GM10266 (cell line): ENCODE measurements at regions not wholly inside any gene's neighbourhood (a gene's known extent, or its start where the extent isn't known, plus 50 kb on each side); places are given as distances from the start of the nearest gene placed in this dataset.

ENCODE experiments used
- DNase-seq: peaks from one replicate; pipeline ENCODE4 v3.0.0; 2012; ENCODE audit errors: extremely low spot score
- CTCF ChIP-seq: IDR thresholded peaks from 2 replicates; pipeline ENCODE4 v1.5.1; 2012; ENCODE audit warnings: mild to moderate bottlenecking, low read depth; ENCODE audit not compliant: control insufficient read depth, insufficient read depth; ENCODE audit errors: missing control alignments

DNA sequence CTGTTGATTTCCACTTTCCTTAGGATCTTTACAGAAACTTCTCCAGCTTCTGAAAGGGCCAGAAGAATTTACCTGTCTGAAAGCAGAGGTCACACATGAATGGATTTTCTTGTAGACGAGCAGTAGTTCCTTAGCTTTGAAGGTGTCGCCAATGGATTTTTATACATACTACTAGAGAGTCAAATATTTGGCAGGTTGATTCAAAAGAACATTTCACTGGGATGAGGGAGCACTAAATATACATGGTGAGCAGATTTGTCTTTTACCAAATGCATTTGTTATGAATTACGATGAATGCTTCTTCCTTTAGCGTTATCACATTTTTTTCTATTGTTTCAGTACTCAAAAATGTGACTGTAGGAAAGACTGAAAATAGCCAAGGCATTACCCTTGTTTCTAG, 162.3 kb downstream of the PAX1 start:
- no peak for DNase-seq
- no peak for TF ChIP-seq CTCF

DNA sequence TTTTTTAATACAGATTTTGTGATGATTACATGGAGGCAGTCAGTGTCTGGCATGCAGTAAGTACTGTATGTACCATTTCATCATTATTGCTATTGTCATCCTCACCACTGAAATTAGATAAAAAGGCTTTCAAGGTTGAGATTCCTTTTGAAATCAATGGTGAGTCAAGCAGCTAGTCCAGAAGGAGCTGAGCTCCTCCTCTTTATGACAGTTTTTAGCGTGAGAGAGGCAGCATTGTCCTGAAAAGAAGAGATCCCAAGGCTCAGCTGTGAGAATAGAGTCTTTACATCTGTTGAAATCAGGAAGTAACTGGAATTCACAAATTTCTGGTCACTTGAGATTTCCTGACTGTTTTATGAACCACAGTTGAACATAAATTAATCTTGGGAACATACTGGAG, 161.9 kb downstream of the PAX1 start:
- no peak for DNase-seq
- TF ChIP-seq CTCF, result no peak

DNA sequence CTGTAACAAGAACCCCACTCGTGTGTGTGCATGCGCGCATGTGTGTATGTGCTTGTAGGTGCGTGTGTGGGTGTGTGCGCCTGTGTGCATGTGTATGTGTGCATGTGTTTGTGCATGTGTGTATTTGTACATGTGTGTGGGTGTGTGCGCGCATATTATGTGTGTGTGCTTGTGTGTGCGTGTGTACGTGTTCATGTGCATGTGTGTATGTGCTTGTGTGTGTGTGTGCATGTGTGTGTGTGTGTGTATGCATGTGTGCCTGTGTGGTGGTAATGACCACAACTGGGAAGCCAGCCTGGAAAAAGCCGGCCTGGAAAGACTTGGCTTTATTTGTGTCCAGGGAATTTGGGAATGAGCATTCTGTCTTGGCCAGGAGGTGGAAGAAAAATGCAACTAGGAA, 157.5 kb downstream of the PAX1 start:
- no peak for DNase-seq
- TF ChIP-seq CTCF, result no peak

DNA sequence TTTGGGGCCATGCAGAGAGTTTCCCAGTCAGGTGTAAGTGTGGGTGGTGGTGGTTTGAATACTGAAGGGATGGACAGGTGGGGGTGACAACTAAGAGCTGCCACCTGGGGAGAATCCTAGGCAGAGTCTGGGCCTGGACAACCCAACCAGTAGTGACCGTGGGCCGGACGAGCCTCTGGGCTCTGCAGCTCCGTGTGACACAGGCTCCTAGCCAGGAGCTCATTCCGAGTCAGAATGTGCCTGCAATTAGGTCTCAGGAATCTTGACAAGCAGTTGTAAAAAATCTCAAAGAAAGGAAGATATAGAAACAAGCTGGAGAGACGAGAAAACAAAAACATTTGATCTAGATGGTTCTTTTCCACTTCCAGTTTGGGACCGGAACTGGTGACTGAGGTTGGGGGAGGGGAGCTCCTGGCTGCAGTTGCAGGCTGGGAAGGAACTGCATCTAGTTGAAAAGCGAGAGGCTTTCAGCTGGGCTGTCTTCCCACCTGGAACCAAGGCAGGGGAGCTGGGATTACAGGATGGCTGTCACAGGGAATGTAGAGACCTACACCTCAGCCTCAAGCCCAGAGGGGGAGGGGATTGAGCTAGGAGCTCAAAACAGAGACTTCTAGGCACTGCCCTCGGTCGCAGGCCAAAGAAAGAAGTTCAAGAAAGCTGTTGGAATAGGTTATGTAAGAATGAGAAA, 156.9 kb downstream of the PAX1 start:
- no peak for DNase-seq
- TF ChIP-seq CTCF, result no peak

DNA sequence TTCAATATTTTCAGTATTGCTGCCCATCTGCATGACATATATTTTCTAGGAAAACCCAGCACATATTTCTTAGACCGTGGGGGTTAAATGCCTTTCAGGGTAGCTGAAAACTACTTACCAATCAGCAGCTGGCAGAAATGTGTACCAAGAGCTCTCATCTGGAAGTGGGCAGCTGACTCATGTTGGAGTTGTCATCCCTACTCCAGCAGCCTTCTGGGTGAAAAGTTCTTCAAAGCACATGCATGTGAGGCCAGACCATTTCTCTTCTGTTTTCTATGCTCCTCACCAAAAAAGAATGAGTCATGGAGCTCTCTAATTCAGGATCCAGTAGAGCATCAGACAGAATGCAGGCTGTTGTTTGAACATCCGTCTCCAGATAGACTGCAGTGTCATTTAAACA, 135.5 kb downstream of the PAX1 start:
- no peak for TF ChIP-seq CTCF
- DNase-seq, result no peak

- no peak for DNase-seq
- TF ChIP-seq CTCF, result no peak
Measured at GRCh38 chr20:21839982-21840381, 134.5 kb downstream of the PAX1 start.

DNA sequence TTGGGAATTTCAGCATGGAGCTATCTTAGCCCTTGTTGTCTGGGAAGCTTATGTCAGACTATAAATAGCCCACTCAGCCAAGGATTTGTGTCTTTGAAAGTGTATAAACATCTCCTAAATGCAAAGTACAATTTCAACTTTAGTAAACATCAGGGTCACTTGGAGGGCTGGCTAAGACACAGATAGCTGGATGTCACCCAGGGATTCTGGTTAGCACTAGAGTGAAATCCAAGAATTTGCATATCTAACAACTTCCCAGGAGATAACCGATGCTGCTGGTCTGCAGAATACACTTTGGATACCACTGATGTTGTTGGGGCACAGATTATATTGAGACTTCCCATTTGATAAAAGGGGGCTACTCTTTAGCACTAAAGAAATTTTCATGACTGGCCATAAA, 130.9 kb downstream of the PAX1 start:
- DNase-seq, result no peak
- no peak for TF ChIP-seq CTCF
